Liver (tissue), 3 donors: ENCODE measurements at regions not wholly inside any gene's neighbourhood (a gene's known extent, or its start where the extent isn't known, plus 50 kb on each side); places are given as distances from the start of the nearest gene placed in this dataset.

ENCODE experiments used
- CTCF ChIP-seq: fragments of 150-350 bp; IDR thresholded peaks from 2 replicates; pipeline ENCODE4 v1.5.1; 2017; ENCODE audit warnings: improper control_type of control experiment, low read depth, low read length; ENCODE audit not compliant: missing input control
- FOXA1 ChIP-seq: IDR thresholded peaks from 2 replicates; pipeline ENCODE4 v1.6.1; 2016; ENCODE audit warnings: antibody characterized with exemption
- FOXA2 ChIP-seq: IDR thresholded peaks from 2 replicates; pipeline ENCODE4 v1.6.1; 2016; ENCODE audit warnings: antibody characterized with exemption
- GABPA ChIP-seq, 2 donors: IDR thresholded peaks in 1 of 2; conservative IDR thresholded peaks in 1 of 2; 2 replicates each; pipeline ENCODE4 v1.6.1; 2016; ENCODE audit warnings: antibody characterized with exemption in 2 of 2, mild to moderate bottlenecking in 1 of 2, moderate library complexity in 1 of 2
- HNF4G ChIP-seq: IDR thresholded peaks from 2 replicates; pipeline ENCODE4 v1.6.1; 2016; ENCODE audit warnings: antibody characterized with exemption
- JUND ChIP-seq, 2 donors: IDR thresholded peaks; 2 replicates each; pipeline ENCODE4 v1.6.1; 2016; ENCODE audit warnings: antibody characterized with exemption in 2 of 2
- MAX ChIP-seq: IDR thresholded peaks from 2 replicates; pipeline ENCODE4 v1.6.1; 2016; ENCODE audit warnings: antibody characterized with exemption
- RAD21 ChIP-seq, 2 donors: IDR thresholded peaks; 2 replicates each; pipeline ENCODE4 v1.6.1; 2016; ENCODE audit warnings: antibody characterized with exemption in 2 of 2, mild to moderate bottlenecking in 2 of 2
- REST ChIP-seq: IDR thresholded peaks from 2 replicates; pipeline ENCODE4 v1.6.1; 2016; ENCODE audit warnings: antibody characterized with exemption, mild to moderate bottlenecking
- RXRA ChIP-seq, 2 donors: IDR thresholded peaks; 2 replicates each; pipeline ENCODE4 v1.6.1; 2017 to 2018; ENCODE audit warnings: antibody characterized with exemption in 2 of 2, mild to moderate bottlenecking in 1 of 2
- SP1 ChIP-seq: IDR thresholded peaks from 2 replicates; pipeline ENCODE4 v1.6.1; 2018; ENCODE audit warnings: antibody characterized with exemption, mild to moderate bottlenecking
- TAF1 ChIP-seq: conservative IDR thresholded peaks from 2 replicates; pipeline ENCODE4 v1.6.1; 2016; ENCODE audit warnings: antibody characterized with exemption, mild to moderate bottlenecking
- YY1 ChIP-seq: IDR thresholded peaks from 2 replicates; pipeline ENCODE4 v1.6.1; 2016; ENCODE audit warnings: antibody characterized with exemption, mild to moderate bottlenecking
- donor health status: healthy.
- donor health status: healthy.

- TF ChIP-seq CTCF (no peak), TAF1 (no peak), RAD21 (IDR thresholded peaks at IDR 0.05) (peak; percentile 60 to 64), SP1 (peak; percentile 76), FOXA2 (peak; percentile 79), YY1 (peak; percentile 67), GABPA (IDR thresholded peaks at IDR 0.05 in 1 of 2, conservative IDR thresholded peaks at IDR 0.05 in 1 of 2) (peak in 1 of 2 donors; percentile 47), RXRA (IDR thresholded peaks at IDR 0.05) (peak; percentile 82 to 87), REST (peak; percentile 32), MAX (peak; percentile 64), HNF4G (peak; percentile 85), JUND (IDR thresholded peaks at IDR 0.05) (peak; percentile 71 to 78), FOXA1 (peak; percentile 76)
Measured at GRCh38 chr14:37864861-37865718, 269.7 kb downstream of the TTC6 start.
